Colonic mucosa (tissue), 4 donors: ENCODE measurements at regions not wholly inside any gene's neighbourhood (a gene's known extent, or its start where the extent isn't known, plus 50 kb on each side); places are given as distances from the start of the nearest gene placed in this dataset.

Source experiments
- DNase-seq: peaks from one replicate; pipeline ENCODE4 v3.0.0-alpha.2; 2020
- H3K27ac ChIP-seq: fragments of 200-600 bp; one replicate; pipeline ENCODE4 v1.8.0; 2021
- H3K27me3 ChIP-seq: fragments of 200-600 bp; one replicate; pipeline ENCODE4 v1.8.0; 2021
- H3K36me3 ChIP-seq: fragments of 200-600 bp; one replicate; pipeline ENCODE4 v1.8.0; 2021
- H3K4me1 ChIP-seq: fragments of 200-600 bp; one replicate; pipeline ENCODE4 v1.8.0; 2021; ENCODE audit warnings: mild to moderate bottlenecking
- H3K4me3 ChIP-seq: fragments of 200-600 bp; one replicate; pipeline ENCODE4 v1.8.0; 2021
- H3K9ac ChIP-seq, 2 donors: one replicate each; pipeline ENCODE4 v1.7.0; 2013; ENCODE audit warnings: control low read depth in 2 of 2, low read depth in 2 of 2, low read length in 2 of 2
- H3K9me3 ChIP-seq: fragments of 200-600 bp; one replicate; pipeline ENCODE4 v1.8.0; 2021
- intact Hi-C: fragments of 100-400 bp; cut with DNase I; formaldehyde crosslinking; loops from one replicate; pipeline ENCODE4 v1.14.1; 2022
- TF ChIP-seq, protein P1 (sequence below): fragments of 200-600 bp; IDR thresholded peaks from one replicate; pipeline ENCODE4 v1.8.0; 2022; ENCODE audit warnings: antibody characterized with exemption, mild to moderate bottlenecking
- donor health status: healthy.
- donor health status: DM: no; HTN: no; CAD: no.
- donor health status: DM: no; HTN: no; CAD: no.

- TF ChIP-seq, protein P1, sequence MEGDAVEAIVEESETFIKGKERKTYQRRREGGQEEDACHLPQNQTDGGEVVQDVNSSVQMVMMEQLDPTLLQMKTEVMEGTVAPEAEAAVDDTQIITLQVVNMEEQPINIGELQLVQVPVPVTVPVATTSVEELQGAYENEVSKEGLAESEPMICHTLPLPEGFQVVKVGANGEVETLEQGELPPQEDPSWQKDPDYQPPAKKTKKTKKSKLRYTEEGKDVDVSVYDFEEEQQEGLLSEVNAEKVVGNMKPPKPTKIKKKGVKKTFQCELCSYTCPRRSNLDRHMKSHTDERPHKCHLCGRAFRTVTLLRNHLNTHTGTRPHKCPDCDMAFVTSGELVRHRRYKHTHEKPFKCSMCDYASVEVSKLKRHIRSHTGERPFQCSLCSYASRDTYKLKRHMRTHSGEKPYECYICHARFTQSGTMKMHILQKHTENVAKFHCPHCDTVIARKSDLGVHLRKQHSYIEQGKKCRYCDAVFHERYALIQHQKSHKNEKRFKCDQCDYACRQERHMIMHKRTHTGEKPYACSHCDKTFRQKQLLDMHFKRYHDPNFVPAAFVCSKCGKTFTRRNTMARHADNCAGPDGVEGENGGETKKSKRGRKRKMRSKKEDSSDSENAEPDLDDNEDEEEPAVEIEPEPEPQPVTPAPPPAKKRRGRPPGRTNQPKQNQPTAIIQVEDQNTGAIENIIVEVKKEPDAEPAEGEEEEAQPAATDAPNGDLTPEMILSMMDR, result no peak
- Histone ChIP-seq H3K27me3 (no peaks in the 10 kb centered on the region), H3K4me3 (no peak overlapping the region), H3K9ac (no peak overlapping the region), H3K9me3 (no peaks in the 10 kb centered on the region), H3K4me1 (no peaks in the 10 kb centered on the region), H3K27ac (no peak overlapping the region), H3K36me3 (no peaks in the 10 kb centered on the region)
- intact Hi-C loops, result no loop called here
- DNase-seq, result no peak
Observed at GRCh38 chr13:100962585-100962984, 288.0 kb upstream of the TMTC4 start.

DNA sequence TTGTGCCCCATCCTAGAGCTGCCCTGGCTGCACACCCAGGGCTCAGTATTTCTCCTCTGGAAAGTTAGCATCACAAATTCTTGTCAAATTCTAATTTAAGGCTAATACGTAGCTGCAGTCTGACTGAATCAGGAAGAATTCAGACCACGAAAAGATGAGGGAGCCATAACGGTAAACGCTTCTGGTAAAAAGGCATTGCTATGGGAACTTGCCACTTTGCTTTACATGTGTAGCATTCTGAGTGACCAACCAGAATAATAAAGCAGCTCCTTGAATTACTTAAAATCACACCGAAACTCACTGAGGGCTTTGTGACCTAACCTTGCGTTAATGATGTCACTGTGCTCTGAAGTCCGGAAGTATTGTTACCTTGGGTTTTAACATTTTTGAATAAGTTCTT lies 286.6 kb upstream of the TMTC4 start:
- H3K9ac ChIP-seq, result no peak overlapping the region
- H3K9me3 ChIP-seq, result no peaks in the 10 kb centered on the region
- no peaks in the 10 kb centered on the region for H3K27me3 ChIP-seq
- intact Hi-C loops, result no loop called here
- TF ChIP-seq, protein P1, result no peak
- H3K27ac ChIP-seq, result no peak overlapping the region
- no peaks in the 10 kb centered on the region for H3K4me1 ChIP-seq
- no peak overlapping the region for H3K4me3 ChIP-seq
- no peak for DNase-seq
- H3K36me3 ChIP-seq, result no peaks in the 10 kb centered on the region

- intact Hi-C loops, result no loop called here
- TF ChIP-seq, protein P1, result no peak
- Histone ChIP-seq H3K9ac (no peak overlapping the region), H3K4me1 (no peaks in the 10 kb centered on the region), H3K27ac (no peak overlapping the region), H3K36me3 (no peaks in the 10 kb centered on the region), H3K4me3 (no peak overlapping the region), H3K9me3 (no peaks in the 10 kb centered on the region), H3K27me3 (no peaks in the 10 kb centered on the region)
- DNase-seq, result no peak
Observed at GRCh38 chr13:100958831-100959230, 284.2 kb upstream of the TMTC4 start.

DNA sequence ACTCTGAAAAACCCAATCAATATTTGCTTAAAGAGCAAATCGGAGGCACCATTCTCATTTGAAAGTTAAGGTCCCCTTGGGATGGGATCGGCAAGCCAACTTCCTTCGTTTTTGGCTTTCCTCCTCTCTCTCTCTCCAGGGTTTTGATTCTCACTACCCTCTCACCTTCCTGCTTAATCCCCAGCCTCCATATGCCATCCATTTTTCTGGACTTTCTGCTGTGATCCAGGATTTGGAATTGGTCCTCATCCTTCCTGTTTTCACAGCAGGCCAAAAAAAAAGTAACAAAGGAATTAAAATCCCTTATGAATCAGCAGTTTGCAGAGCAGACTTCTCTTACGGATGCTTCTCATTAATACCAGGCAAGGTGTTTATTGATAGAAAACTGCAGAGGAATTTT lies 283.1 kb upstream of the TMTC4 start:
- Histone ChIP-seq H3K4me3 (no peak overlapping the region), H3K9me3 (no peaks in the 10 kb centered on the region), H3K4me1 (no peaks in the 10 kb centered on the region), H3K27me3 (no peaks in the 10 kb centered on the region), H3K9ac (no peak overlapping the region), H3K36me3 (no peaks in the 10 kb centered on the region), H3K27ac (no peak overlapping the region)
- TF ChIP-seq, protein P1, result no peak
- DNase-seq, result no peak
- intact Hi-C loops, result no loop called here

DNA sequence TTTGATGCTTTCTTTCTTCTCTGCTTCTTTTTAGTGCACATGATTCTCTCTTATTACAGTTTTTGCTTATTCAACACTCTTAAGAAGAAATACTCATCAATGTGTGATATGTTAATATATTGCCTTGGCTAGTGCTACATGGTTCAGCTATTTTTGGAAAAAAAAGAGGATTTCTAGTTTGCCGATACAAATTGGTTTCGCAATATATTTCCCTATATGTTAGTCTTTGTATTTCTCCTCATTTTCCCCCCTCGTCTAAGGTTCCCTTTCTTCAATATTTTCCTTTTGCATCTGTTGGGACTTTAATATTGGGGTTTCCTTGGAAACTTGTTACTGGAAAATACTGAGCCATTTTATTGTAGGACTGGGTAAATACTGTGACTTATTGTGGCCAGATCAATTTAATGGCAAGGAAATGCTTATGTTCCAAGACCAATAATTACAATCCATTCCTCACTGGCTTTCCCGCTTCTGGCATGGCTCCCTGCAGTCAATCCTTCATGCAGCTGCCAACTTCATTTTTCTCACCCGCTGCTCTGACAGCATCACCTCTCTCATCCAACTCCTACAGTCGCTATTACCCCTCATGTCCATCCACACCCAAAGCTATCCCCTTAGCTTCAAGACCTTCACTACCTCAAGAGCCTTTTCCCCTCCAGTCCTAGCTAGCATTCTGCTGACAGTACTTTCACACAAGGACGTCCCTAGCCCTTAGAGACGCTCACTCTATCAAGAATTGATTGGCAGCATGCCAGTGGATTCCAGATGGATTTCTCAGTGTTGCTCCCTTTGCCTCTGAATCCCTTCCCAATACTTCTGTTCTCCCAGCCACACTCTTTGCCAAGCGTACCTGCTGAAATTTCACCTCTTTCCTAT lies 280.1 kb upstream of the TMTC4 start:
- Histone ChIP-seq H3K4me3 (no peak overlapping the region), H3K4me1 (no peaks in the 10 kb centered on the region), H3K9ac (no peak overlapping the region), H3K9me3 (no peaks in the 10 kb centered on the region), H3K27me3 (no peaks in the 10 kb centered on the region), H3K36me3 (no peaks in the 10 kb centered on the region), H3K27ac (no peak overlapping the region)
- TF ChIP-seq, protein P1, result no peak
- intact Hi-C loops, result no loop called here
- no peak for DNase-seq
